ENCODE measurements at regions not wholly inside any gene's neighbourhood (a gene's known extent, or its start where the extent isn't known, plus 50 kb on each side); places are given as distances from the start of the nearest gene placed in this dataset.

DNA sequence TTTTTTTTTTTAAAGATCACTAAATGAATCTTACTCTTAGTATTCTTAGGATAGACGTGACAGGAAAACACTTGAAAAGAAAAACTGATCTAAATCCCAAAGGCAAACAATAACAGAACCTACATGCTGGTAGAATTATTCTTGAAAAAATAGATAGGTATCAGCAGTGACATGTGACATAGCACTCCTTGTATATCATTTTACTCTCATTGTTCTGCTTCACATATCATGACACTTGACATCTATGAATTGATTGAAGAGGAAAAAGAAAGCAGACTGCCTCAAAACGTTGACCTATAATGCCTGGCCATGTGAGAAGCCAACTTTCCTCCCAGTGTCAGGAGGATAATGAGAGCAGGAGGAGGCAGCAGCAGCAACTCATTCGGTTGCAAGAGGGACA lies 555.2 kb downstream of the GABRG1 start:
- no peak for TF ChIP-seq MTF2 (CRISPR knock-in tag; IDR thresholded peaks at IDR 0.05; ENCODE audit: borderline replicate concordance)
- no peak for TF ChIP-seq ZNF577 (CRISPR knock-in tag; IDR thresholded peaks at IDR 0.05; ENCODE audit: borderline replicate concordance, low read depth)
- TF ChIP-seq ZNF335 (CRISPR knock-in tag; IDR thresholded peaks at IDR 0.05), result no peak
- no peak for TF ChIP-seq KAT8 (CRISPR knock-in tag; IDR thresholded peaks at IDR 0.05)
- no peak for TF ChIP-seq NFYC (CRISPR knock-in tag; IDR thresholded peaks at IDR 0.05)
- TF ChIP-seq DMAP1 (CRISPR knock-in tag; IDR thresholded peaks at IDR 0.05), result no peak
- no peak for TF ChIP-seq MYNN (CRISPR knock-in tag; IDR thresholded peaks at IDR 0.05; ENCODE audit: low read depth)
- TF ChIP-seq, protein P1, sequence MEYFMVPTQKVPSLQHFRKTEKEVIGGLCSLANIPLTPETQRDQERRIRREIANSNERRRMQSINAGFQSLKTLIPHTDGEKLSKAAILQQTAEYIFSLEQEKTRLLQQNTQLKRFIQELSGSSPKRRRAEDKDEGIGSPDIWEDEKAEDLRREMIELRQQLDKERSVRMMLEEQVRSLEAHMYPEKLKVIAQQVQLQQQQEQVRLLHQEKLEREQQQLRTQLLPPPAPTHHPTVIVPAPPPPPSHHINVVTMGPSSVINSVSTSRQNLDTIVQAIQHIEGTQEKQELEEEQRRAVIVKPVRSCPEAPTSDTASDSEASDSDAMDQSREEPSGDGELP (IDR thresholded peaks at IDR 0.05; ENCODE audit: borderline replicate concordance, low read depth), result no peak
- no peak for TF ChIP-seq MZF1 (CRISPR knock-in tag; IDR thresholded peaks at IDR 0.05; ENCODE audit: borderline replicate concordance)
- TF ChIP-seq GPN1 (CRISPR knock-in tag; IDR thresholded peaks at IDR 0.05; ENCODE audit: borderline replicate concordance), result no peak
- no peak for TF ChIP-seq PTBP1 (IDR thresholded peaks at IDR 0.05; ENCODE audit: low read depth, low read length, poor library complexity, severe bottlenecking)
- ATAC-seq (no peak), FAIRE-seq (no peak), DNase-seq (ENCODE audit: low spot score) (no peak)
- ChIA-PET CTCF (ENCODE audit: low intra/inter-chr PET ratio, low total read pairs) (no interaction called here), POLR2A (no interaction called here)
- Histone ChIP-seq H3K9ac (ENCODE audit: insufficient read depth, low read depth, low read length) (no peak overlapping the region), H3K4me2 (ENCODE audit: low read depth, low read length) (no peak overlapping the region), H3K9me3 (ENCODE audit: low read length) (no peaks in the 10 kb centered on the region), H4K20me1 (ENCODE audit: insufficient read depth, low read length) (no peaks in the 10 kb centered on the region), H3K4me3 (replicated peaks in 1 of 3; ENCODE audit: insufficient read depth in 1 of 3, low read depth in 2 of 3, low read length in 3 of 3) (no peak overlapping the region), H3K27me3 (ENCODE audit: control insufficient read depth in 1 of 2, insufficient read depth in 2 of 2, low read length in 2 of 2) (no peaks in the 10 kb centered on the region), H2AFZ (ENCODE audit: low read length) (no peak overlapping the region), H3K79me2 (ENCODE audit: insufficient read depth, low read length) (no peaks in the 10 kb centered on the region), H3K27ac (ENCODE audit: extremely low read length, insufficient read depth, low read length) (no peak overlapping the region), H3K4me1 (ENCODE audit: insufficient read depth, low read length) (no peaks in the 10 kb centered on the region), H3K36me3 (replicated peaks in 1 of 2; ENCODE audit: control insufficient read depth in 1 of 2, insufficient read depth in 2 of 2, low read length in 2 of 2) (no peaks in the 10 kb centered on the region)
- 3% methylated on average over 3 of the region's 3 CpGs for WGBS (ENCODE audit: low lambda C conversion rate)
- intact Hi-C loops (cut with micrococcal nuclease; ENCODE audit: unreplicated experiment), result no loop called here
- no TSS peak for BruUV-seq (replicated peaks)
- in situ Hi-C loops (cut with HindIII; ENCODE audit: extremely low pct_ligation_motif_present, low pct_unique_long_range_greater_than_20kb), result no loop called here

Measured in HepG2 (cell line).